BJ (cell line): ENCODE measurements at regions not wholly inside any gene's neighbourhood (a gene's known extent, or its start where the extent isn't known, plus 50 kb on each side); places are given as distances from the start of the nearest gene placed in this dataset.
A peak's percentile ranks its signal among the peaks of the same experiment; 100 is the strongest.

Experiments used
- CTCF ChIA-PET: fragments of 350-600 bp; formaldehyde crosslinking; extraction: SDS; loops from one replicate; lab custom pipeline; 2021; ENCODE audit warnings: antibody characterized with exemption, inconsistent platforms; lab: Yijun Ruan, JAX
- POLR2A ChIA-PET: fragments of 300-600 bp; sonication (Branson Sonifier 250); formaldehyde crosslinking; extraction: SDS; loops from one replicate; lab custom pipeline; 2021; ENCODE audit warnings: antibody characterized with exemption; lab: Charles Lee
- DNase-seq: peaks from one replicate; pipeline ENCODE4 v3.0.0-alpha.2; 2011; ENCODE audit warnings: low read depth
- H3K27me3 ChIP-seq: 2 replicates; pipeline ENCODE4 v1.6.0; 2011; ENCODE audit warnings: low read length; ENCODE audit not compliant: control insufficient read depth, insufficient read depth
- H3K36me3 ChIP-seq: 2 replicates; pipeline ENCODE4 v1.5.1; 2011; ENCODE audit warnings: low read length; ENCODE audit not compliant: control insufficient read depth, insufficient read depth
- H3K4me3 ChIP-seq: 2 replicates; pipeline ENCODE4 v1.5.1; 2011; ENCODE audit warnings: low read depth, mild to moderate bottlenecking, control low read depth, low read length
- CTCF ChIP-seq: IDR thresholded peaks from 2 replicates; pipeline ENCODE4 v1.5.1; 2011; ENCODE audit warnings: low read depth, mild to moderate bottlenecking, control low read depth, inconsistent platforms, low read length, moderate library complexity; ENCODE audit not compliant: insufficient read depth

- TF ChIP-seq CTCF, result no peak
- peak; percentile 20 for DNase-seq
- Histone ChIP-seq H3K36me3 (no peaks in the 10 kb centered on the region), H3K4me3 (no peak overlapping the region), H3K27me3 (no peaks in the 10 kb centered on the region)
- ChIA-PET POLR2A (no interaction called here), CTCF (interaction anchor here (1.2 kb wide), 1 partner anchor 13 kb away, joined by 3 read pairs; no protein-coding TSS in a partner anchor)
These were observed 98.9 kb upstream of the CPEB4 start for GRCh38 chr5:173789031-173789920.

DNA sequence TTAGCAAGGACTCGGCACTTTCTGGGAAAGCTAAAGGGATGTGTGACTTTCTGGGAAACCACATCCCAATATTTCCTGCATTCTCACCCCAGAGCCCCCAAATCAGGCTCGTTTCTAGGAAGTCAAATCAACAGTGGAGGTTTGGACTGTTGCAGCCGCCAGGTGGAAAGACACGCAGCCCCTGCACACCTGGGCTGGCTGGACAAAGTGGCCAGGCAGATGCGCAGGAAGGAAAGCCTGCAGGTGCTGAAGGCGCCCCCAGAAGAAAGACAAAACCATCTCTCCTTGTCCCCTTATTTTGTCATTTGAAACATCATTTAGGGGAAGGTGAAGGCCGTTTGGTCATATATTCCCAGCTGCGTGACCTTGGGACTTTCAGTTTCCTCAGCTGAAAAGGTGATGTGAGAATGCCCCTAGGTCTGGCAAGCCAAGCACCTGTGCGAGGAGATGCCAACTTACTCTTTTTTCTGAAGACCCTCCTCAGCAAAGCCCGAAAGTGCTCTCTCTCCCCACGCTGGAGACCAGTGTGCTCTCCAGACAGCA is 97.9 kb upstream of the CPEB4 start:
- H3K36me3 ChIP-seq, result no peaks in the 10 kb centered on the region
- POLR2A ChIA-PET, result no interaction called here
- TF ChIP-seq CTCF, result no peak
- CTCF ChIA-PET, result interaction anchor here (1.2 to 2.0 kb wide), 2 partner anchors 9 to 12 kb away, joined by 3 to 4 read pairs; no protein-coding TSS in a partner anchor
- no peak for DNase-seq
- no peak overlapping the region for H3K4me3 ChIP-seq
- no peaks in the 10 kb centered on the region for H3K27me3 ChIP-seq

GRCh38 chr5:173790836-173791546 is 97.2 kb upstream of the CPEB4 start:
- ChIA-PET CTCF (interaction anchor here (1.2 to 2.0 kb wide), 2 partner anchors 10 to 11 kb away, joined by 3 to 4 read pairs; no protein-coding TSS in a partner anchor), POLR2A (no interaction called here)
- Histone ChIP-seq H3K36me3 (no peaks in the 10 kb centered on the region), H3K4me3 (no peak overlapping the region), H3K27me3 (no peaks in the 10 kb centered on the region)
- no peak for DNase-seq
- no peak for TF ChIP-seq CTCF

- ChIA-PET CTCF (interaction anchor here (2.0 kb wide), 1 partner anchor 11 kb away, joined by 4 read pairs; no protein-coding TSS in a partner anchor), POLR2A (no interaction called here)
- TF ChIP-seq CTCF, result no peak
- DNase-seq, result no peak
- H3K27me3 ChIP-seq, result no peaks in the 10 kb centered on the region
- H3K36me3 ChIP-seq, result no peaks in the 10 kb centered on the region
- no peak overlapping the region for H3K4me3 ChIP-seq
These were observed 96.3 kb upstream of the CPEB4 start for GRCh38 chr5:173791878-173792277.
